NCI-H748 (cell line): ENCODE measurements at regions not wholly inside any gene's neighbourhood (a gene's known extent, or its start where the extent isn't known, plus 50 kb on each side); places are given as distances from the start of the nearest gene placed in this dataset.
A peak's percentile ranks its signal among the peaks of the same experiment; 100 is the strongest.
"Not testable (repeated sequence)": the region's sequence is repeated elsewhere in the genome, so short reads cannot be mapped to it uniquely, and the experiment has no call there.

ENCODE experiments used
- DNase-seq: peaks from one replicate; lab custom pipeline; 2025; ENCODE audit not compliant: unreplicated experiment; lab: John Stamatoyannopoulos, UW

- DNase-seq, result no peak
Measured at GRCh38 chr4:100674976-100675375, 157.2 kb upstream of the EMCN start.

DNA sequence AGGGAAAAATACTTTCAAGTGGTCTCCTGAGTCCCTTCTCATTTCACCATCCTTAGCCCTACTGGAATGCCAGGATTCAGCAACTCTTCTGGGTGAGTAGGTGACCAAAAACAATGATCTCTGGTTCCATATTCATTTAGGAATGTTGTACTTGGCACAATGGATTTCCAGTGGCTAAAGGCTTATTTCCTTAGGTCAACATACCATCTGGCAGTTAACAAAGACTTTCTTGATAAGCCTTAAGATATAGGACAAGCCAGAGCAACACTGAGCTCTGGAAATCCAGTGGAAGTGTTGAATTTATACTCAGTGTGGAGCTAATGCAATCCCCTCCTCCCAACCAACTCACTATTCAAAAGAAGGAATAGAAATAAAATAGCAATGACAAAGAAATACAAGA is 139.4 kb upstream of the EMCN start:
- DNase-seq, result no peak

DNA sequence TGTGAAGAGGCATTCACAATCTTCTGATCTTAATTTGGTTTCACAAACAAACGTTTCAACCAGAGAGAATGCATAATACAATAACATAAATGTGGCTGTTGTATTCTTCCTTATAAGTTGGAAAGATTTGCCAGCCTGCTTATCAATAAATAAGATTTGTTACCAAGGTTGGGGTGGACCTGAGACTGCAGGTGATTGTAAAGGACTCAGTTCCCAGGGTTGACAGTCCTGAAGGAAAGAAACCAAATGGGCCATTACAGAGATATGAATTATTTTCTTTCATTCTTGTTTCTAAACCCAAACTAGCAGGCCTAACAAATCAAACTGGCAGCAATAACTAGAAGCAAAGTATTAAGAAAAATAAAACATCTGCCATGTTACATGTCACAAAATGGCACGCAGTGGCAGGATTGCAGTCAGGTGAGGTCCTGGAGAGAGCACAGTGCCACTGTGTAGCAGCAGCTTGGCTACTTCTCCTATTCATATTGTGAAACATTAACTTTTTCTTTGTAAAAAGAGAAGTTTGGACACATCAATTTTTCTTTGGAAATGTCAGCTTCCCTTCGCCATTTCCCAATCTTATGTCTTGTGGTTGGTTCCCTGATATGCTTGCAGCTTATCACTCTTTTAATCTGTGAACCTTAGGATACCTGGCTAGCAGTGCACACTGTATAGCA is 133.8 kb upstream of the EMCN start:
- DNase-seq, result no peak

GRCh38 chr4:100649417-100649816 is 131.6 kb upstream of the EMCN start:
- DNase-seq, result no peak

- no peak for DNase-seq
Measured at GRCh38 chr4:100644150-100644549, 126.3 kb upstream of the EMCN start.

GRCh38 chr4:100641336-100641735 is 123.5 kb upstream of the EMCN start:
- peak; percentile 21 for DNase-seq

DNA sequence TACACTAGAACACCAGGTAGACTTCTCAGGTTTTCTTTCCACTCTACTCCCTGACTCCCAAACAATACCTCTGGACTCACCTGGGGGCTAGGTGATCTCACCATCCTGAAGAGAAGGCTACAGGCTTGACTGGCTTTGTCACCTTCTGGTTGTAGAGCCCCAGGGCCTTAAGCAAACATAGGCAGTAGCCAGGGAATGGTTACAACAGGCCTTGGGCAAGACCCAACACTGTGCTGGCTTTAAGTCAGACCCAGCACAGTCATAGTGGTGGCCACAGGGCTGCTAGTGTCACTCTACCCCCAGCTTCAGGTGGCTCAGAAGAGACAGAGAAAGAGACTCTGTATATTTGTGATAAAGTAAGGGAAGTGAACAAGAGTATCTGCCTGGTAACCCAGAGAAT is 118.1 kb upstream of the EMCN start:
- no peak for DNase-seq

GRCh38 chr4:100633269-100633668 is 115.4 kb upstream of the EMCN start:
- DNase-seq, result no peak

DNA sequence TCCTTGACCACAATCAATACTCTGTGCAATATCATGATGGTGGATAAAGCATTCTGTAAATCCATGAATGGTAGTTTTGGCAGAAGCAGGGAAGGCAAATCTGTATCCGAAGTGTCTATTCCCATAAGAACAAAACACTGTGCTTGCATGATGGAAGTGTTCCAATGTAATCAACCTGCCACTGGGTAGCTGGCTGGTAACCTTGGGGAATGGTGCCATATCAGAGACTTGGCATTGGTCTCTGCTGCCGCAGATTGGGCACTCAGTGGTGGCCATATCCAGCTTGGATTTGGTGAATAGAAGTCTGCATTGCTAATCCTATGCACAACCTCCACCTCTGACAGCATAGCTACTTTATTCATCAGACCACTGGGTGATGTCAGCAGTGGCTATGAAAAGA is 114.3 kb upstream of the EMCN start:
- DNase-seq, result no peak

- no peak for DNase-seq
Measured at GRCh38 chr4:100631281-100631968, 113.6 kb upstream of the EMCN start.

GRCh38 chr4:100630341-100630740 is 112.5 kb upstream of the EMCN start:
- DNase-seq, result no peak

DNA sequence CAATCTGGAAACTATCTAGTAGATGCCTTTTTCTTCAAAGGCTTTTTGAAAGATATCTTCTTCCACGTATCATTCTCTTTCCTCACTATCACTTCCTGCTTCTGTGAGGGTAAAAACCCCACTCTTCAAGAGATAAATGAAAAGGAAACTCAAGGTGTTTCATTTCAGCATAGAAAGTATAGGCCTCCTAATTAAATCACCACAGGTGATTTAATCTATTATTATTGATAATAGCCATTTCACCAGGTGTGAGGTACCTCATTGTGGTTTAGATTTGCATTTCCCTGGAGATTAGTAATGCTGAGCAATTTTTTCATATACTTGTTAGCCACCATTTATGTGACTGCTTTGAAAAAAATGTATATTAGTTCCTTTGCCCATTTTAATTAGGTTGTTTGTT is 92.0 kb upstream of the EMCN start:
- no peak for DNase-seq

GRCh38 chr4:100608651-100609050 is 90.8 kb upstream of the EMCN start:
- DNase-seq, result not testable (repeated sequence)

DNA sequence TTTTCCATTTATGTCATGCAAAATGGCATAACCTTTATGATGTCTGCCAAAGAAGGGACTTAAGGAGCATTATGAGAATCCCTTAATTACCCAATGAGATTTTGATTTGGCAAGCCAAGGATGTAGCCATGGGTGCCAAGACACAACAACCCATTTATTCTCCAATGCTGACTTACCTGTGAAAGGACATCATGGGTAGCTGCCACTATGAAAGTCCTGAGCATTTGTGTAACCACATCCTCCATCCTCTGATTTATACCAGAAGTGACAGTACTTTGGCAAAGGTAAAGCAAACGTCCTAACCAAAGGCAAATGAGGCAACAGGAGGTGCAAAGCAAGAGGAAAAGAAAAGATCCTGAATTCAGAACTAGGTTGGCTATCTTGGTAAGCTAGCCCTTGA is 87.3 kb upstream of the EMCN start:
- no peak for DNase-seq

GRCh38 chr4:100593935-100594334 is 76.1 kb upstream of the EMCN start:
- DNase-seq, result no peak

DNA sequence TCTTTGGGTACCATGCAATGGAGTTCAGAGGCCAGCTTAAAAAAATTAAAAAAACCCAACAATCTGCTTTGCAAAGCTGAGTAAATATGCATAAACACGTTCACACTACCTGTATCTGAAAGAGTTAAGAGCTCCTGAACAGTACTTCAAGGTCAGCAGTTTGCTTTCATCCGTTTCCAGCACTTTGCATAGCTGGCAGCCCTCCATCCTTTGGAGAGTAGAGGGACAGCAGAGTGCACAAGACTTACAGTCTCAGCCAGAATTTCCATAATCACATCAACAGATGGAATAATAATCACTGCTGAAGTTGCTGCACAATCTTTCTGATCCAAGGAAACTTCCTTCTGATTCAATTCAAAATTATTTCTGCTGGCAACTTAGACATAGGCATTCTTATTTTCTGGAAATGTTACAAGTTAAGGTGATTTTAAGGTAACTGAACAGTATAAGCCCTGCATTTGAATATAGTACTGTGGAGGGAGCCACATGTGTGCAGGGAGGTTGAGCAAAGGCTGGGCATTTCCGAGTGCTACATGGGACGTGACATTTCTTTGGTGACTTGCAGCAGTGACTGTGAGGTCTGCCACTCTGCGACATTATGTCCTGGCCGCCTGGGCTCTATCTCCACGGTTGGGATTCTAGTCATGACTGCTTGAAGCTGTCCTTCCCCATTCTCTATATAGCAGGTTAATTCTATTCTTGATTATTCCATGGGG is 73.5 kb upstream of the EMCN start:
- no peak for DNase-seq

GRCh38 chr4:100590325-100590724 is 72.5 kb upstream of the EMCN start:
- no peak for DNase-seq

- no peak for DNase-seq
Measured at GRCh38 chr4:100588076-100588475, 70.3 kb upstream of the EMCN start.

- no peak for DNase-seq
Measured at GRCh38 chr4:100582146-100582545, 64.3 kb upstream of the EMCN start.

GRCh38 chr4:100581337-100581736 is 63.5 kb upstream of the EMCN start:
- DNase-seq, result no peak

DNA sequence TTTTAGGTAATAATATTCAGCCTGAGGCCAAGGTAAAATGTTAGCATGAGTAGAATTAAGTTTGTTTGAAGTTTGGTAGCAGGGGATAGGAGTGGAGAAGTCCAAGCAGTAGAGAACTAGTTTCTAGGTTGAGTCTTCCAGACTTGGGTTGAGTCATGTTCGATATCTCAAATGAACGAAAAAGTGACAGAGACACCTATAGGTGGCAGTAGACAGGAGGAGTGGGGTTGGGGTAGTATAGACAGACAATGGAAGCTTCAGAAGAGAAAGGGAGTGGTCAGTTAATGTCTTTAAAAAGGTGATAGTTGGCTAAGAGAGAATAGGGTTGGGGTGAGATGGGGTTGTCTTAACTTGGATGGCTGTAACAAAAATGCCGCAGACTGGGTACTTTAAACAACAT is 58.7 kb upstream of the EMCN start:
- peak; percentile 17 for DNase-seq

- no peak for DNase-seq
Measured at GRCh38 chr4:100574607-100575006, 56.8 kb upstream of the EMCN start.
